DOHH2 (cell line): ENCODE measurements at regions not wholly inside any gene's neighbourhood (a gene's known extent, or its start where the extent isn't known, plus 50 kb on each side); places are given as distances from the start of the nearest gene placed in this dataset.

Experiments
- EZH2phosphoT487 ChIP-seq: fragments of 200-600 bp; sonication (generic); IDR thresholded peaks from 2 replicates; pipeline ENCODE4 v1.6.1; 2017; ENCODE audit warnings: borderline replicate concordance, mild to moderate bottlenecking, antibody characterized with exemption, low read length, moderate library complexity, mixed read lengths
- TF ChIP-seq, protein P1 (sequence below): fragments of 200-600 bp; sonication (generic); IDR thresholded peaks from one replicate; pipeline ENCODE4 v1.5.1; 2014; ENCODE audit warnings: antibody characterized with exemption, mild to moderate bottlenecking, low read depth, low read length; ENCODE audit not compliant: poor library complexity, severe bottlenecking

DNA sequence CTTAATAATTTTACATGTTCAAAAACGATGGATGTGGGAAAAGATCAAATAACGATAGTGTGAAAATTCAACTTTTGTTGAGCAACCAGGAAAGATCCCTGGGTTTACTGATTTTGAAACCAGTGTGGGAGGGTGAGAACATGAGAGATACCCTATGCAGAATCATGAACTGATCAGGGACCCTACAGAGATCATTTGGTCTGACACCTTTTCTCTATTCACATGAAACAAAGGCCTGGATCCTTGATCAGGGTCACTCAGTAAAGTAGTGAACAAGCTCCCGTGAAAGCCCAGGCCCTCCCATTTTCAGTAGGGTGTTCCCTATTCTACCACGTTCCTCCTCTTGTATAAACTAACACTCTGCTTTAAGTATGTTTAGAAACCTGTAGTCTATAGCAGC, 60.5 kb upstream of the DUSP22 start:
- TF ChIP-seq, protein P1, sequence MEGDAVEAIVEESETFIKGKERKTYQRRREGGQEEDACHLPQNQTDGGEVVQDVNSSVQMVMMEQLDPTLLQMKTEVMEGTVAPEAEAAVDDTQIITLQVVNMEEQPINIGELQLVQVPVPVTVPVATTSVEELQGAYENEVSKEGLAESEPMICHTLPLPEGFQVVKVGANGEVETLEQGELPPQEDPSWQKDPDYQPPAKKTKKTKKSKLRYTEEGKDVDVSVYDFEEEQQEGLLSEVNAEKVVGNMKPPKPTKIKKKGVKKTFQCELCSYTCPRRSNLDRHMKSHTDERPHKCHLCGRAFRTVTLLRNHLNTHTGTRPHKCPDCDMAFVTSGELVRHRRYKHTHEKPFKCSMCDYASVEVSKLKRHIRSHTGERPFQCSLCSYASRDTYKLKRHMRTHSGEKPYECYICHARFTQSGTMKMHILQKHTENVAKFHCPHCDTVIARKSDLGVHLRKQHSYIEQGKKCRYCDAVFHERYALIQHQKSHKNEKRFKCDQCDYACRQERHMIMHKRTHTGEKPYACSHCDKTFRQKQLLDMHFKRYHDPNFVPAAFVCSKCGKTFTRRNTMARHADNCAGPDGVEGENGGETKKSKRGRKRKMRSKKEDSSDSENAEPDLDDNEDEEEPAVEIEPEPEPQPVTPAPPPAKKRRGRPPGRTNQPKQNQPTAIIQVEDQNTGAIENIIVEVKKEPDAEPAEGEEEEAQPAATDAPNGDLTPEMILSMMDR: no peak
- no peak for TF ChIP-seq EZH2phosphoT487
